T-helper 22 cell (primary cell): ENCODE measurements at regions not wholly inside any gene's neighbourhood (a gene's known extent, or its start where the extent isn't known, plus 50 kb on each side); places are given as distances from the start of the nearest gene placed in this dataset.

Experiments used
- DNase-seq: peaks from one replicate; pipeline ENCODE4 v3.0.0-alpha.2; 2020; ENCODE audit warnings: low read depth

- DNase-seq: no peak
Measured at GRCh38 chr2:172204309-172204708, 101.6 kb upstream of the DLX2 start.

GRCh38 chr2:172204762-172205161, 102.1 kb upstream of the DLX2 start:
- DNase-seq: no peak

- DNase-seq: no peak
Measured at GRCh38 chr2:172205292-172205691, 102.6 kb upstream of the DLX2 start.

- no peak for DNase-seq
Measured at GRCh38 chr2:172207911-172208310, 105.2 kb upstream of the DLX2 start.

GRCh38 chr2:172208791-172209325, 106.2 kb upstream of the DLX2 start:
- DNase-seq: no peak

GRCh38 chr2:172210599-172210998, 107.9 kb upstream of the DLX2 start:
- DNase-seq: no peak

- no peak for DNase-seq
Measured at GRCh38 chr2:172211512-172211911, 108.8 kb upstream of the DLX2 start.

- no peak for DNase-seq
Measured at GRCh38 chr2:172213116-172213860, 110.6 kb upstream of the DLX2 start.

- no peak for DNase-seq
Measured at GRCh38 chr2:172214252-172214651, 111.6 kb upstream of the DLX2 start.

- no peak for DNase-seq
Measured at GRCh38 chr2:172215172-172215935, 112.7 kb upstream of the DLX2 start.

GRCh38 chr2:172215936-172216335, 113.2 kb upstream of the DLX2 start:
- no peak for DNase-seq

- no peak for DNase-seq
Measured at GRCh38 chr2:172216477-172216876, 113.8 kb upstream of the DLX2 start.

GRCh38 chr2:172219201-172219600, 116.5 kb upstream of the DLX2 start:
- DNase-seq: no peak

GRCh38 chr2:172220121-172220520, 117.4 kb upstream of the DLX2 start:
- DNase-seq: no peak

GRCh38 chr2:172223601-172224054, 120.9 kb upstream of the DLX2 start:
- no peak for DNase-seq

GRCh38 chr2:172225786-172226185, 123.1 kb upstream of the DLX2 start:
- DNase-seq: no peak

- DNase-seq: no peak
Measured at GRCh38 chr2:172226244-172227061, 123.8 kb upstream of the DLX2 start.

- no peak for DNase-seq
Measured at GRCh38 chr2:172227719-172228118, 125.0 kb upstream of the DLX2 start.

- DNase-seq: no peak
Measured at GRCh38 chr2:172228177-172228808, 125.6 kb upstream of the DLX2 start.

- no peak for DNase-seq
Measured at GRCh38 chr2:172229125-172229524, 126.4 kb upstream of the DLX2 start.

GRCh38 chr2:172230332-172230888, 127.7 kb upstream of the DLX2 start:
- no peak for DNase-seq
